ENCODE measurements at regions not wholly inside any gene's neighbourhood (a gene's known extent, or its start where the extent isn't known, plus 50 kb on each side); places are given as distances from the start of the nearest gene placed in this dataset.

- no TSS peak for BruUV-seq (replicated peaks)
- POLR2A ChIA-PET (ENCODE audit: unreplicated experiment): no interaction called here
These were observed 139.5 kb upstream of the CST7 start for GRCh38 chr20:24809606-24810005.

DNA sequence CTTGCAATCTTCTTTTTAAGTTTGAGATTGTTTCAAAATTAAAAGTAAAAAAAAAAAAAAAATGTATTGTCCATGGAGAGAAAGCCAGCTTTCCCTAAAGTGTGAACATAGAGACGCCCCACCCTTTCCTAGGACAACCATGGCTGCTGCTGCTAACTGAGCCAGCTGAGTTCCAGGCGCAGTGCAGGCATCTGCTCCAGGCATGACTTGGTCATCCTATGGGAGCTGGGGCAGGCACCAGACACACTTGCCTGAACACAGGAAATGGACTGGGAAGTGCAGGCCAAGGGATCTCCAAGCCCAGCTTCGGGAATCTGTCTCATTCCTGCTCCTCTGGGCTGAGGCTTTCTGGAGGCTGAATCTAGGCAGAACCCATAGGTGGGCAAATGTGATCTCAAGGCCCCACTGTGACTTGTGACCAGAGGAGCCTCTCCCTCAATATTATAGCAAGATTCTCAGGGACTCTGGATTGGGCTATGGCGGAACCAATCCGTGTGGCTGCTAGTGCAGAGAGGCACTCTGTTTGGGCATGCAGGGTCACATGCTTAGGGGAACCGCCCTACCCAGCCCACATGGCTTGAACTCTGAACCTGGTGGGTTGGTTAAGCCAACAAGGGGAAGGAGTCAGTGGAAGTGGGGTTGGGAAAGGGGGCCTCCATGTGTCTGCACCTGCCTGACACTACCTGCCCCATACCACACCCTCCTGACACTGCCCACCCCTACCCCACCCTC is 138.2 kb upstream of the CST7 start:
- Histone ChIP-seq H3K9me3 (ENCODE audit: insufficient read depth, low read depth) (no peaks in the 10 kb centered on the region), H3K27me3 (ENCODE audit: insufficient read depth, low read depth) (no peaks in the 10 kb centered on the region), H3K27ac (no peak overlapping the region), H3K79me2 (ENCODE audit: low read depth) (no peaks in the 10 kb centered on the region), H3F3A (ENCODE audit: insufficient read depth, low read depth) (no peaks in the 10 kb centered on the region), H3K4me2 (no peak overlapping the region), H2AFZ (no peak overlapping the region), H3K9me2 (ENCODE audit: insufficient read depth) (no peaks in the 10 kb centered on the region), H4K20me1 (ENCODE audit: insufficient read depth) (no peaks in the 10 kb centered on the region), H3K36me3 (ENCODE audit: low read depth) (no peaks in the 10 kb centered on the region), H3K4me3 (no peak overlapping the region), H3K4me1 (replicated peaks; ENCODE audit: insufficient read depth) (no peaks in the 10 kb centered on the region)
- DNase-seq: no peak
- TF ChIP-seq EZH2 (IDR thresholded peaks at IDR 0.05; ENCODE audit: low read depth) (no peak), CTCF (conservative IDR thresholded peaks at IDR 0.05) (no peak)
- intact Hi-C loops (cut with micrococcal nuclease; ENCODE audit: unreplicated experiment): no loop called here
- BruUV-seq (replicated peaks): no TSS peak
- ChIA-PET POLR2A (ENCODE audit: unreplicated experiment) (no interaction called here), CTCF (no interaction called here)

More at GRCh38 chr20:24809606-24810005, 139.5 kb upstream of the CST7 start:
- H3K27ac ChIP-seq: no peak overlapping the region
- no peak for DNase-seq
- H3K9me3 ChIP-seq (ENCODE audit: insufficient read depth, low read depth): no peaks in the 10 kb centered on the region
- no peaks in the 10 kb centered on the region for H3K79me2 ChIP-seq (ENCODE audit: low read depth)
- CTCF ChIA-PET: no interaction called here
- no peaks in the 10 kb centered on the region for H4K20me1 ChIP-seq (ENCODE audit: insufficient read depth)
- H3K4me3 ChIP-seq: no peak overlapping the region
- TF ChIP-seq EZH2 (IDR thresholded peaks at IDR 0.05; ENCODE audit: low read depth): no peak
- TF ChIP-seq CTCF (conservative IDR thresholded peaks at IDR 0.05): no peak
- no peak overlapping the region for H2AFZ ChIP-seq
- H3F3A ChIP-seq (ENCODE audit: insufficient read depth, low read depth): no peaks in the 10 kb centered on the region
- H3K9me2 ChIP-seq (ENCODE audit: insufficient read depth): no peaks in the 10 kb centered on the region
- H3K4me1 ChIP-seq (replicated peaks; ENCODE audit: insufficient read depth): no peaks in the 10 kb centered on the region
- no peaks in the 10 kb centered on the region for H3K27me3 ChIP-seq (ENCODE audit: insufficient read depth, low read depth)
- H3K36me3 ChIP-seq (ENCODE audit: low read depth): no peaks in the 10 kb centered on the region
- intact Hi-C loops (cut with micrococcal nuclease; ENCODE audit: unreplicated experiment): no loop called here
- no peak overlapping the region for H3K4me2 ChIP-seq

- ChIA-PET CTCF (no interaction called here), POLR2A (ENCODE audit: unreplicated experiment) (no interaction called here)
These were observed 136.7 kb upstream of the CST7 start for GRCh38 chr20:24812373-24812772.

More at GRCh38 chr20:24812373-24812772, 136.7 kb upstream of the CST7 start:
- H3K4me3 ChIP-seq: no peak overlapping the region
- no peak overlapping the region for H3K4me2 ChIP-seq
- H3K27me3 ChIP-seq (ENCODE audit: insufficient read depth, low read depth): 0 out of 2 replicates have a peak, but pooled peaks cover 3% of the 10 kb centered on the region
- no peak overlapping the region for H3K27ac ChIP-seq
- no peak overlapping the region for H2AFZ ChIP-seq
- BruUV-seq (replicated peaks): no TSS peak
- no peaks in the 10 kb centered on the region for H3K9me3 ChIP-seq (ENCODE audit: insufficient read depth, low read depth)
- no peaks in the 10 kb centered on the region for H3K79me2 ChIP-seq (ENCODE audit: low read depth)
- H3K36me3 ChIP-seq (ENCODE audit: low read depth): no peaks in the 10 kb centered on the region
- no peaks in the 10 kb centered on the region for H3F3A ChIP-seq (ENCODE audit: insufficient read depth, low read depth)
- no peaks in the 10 kb centered on the region for H3K9me2 ChIP-seq (ENCODE audit: insufficient read depth)
- no peaks in the 10 kb centered on the region for H4K20me1 ChIP-seq (ENCODE audit: insufficient read depth)
- intact Hi-C loops (cut with micrococcal nuclease; ENCODE audit: unreplicated experiment): no loop called here
- DNase-seq: no peak
- no peak for TF ChIP-seq EZH2 (IDR thresholded peaks at IDR 0.05; ENCODE audit: low read depth)
- no peak for TF ChIP-seq CTCF (conservative IDR thresholded peaks at IDR 0.05)
- no peaks in the 10 kb centered on the region for H3K4me1 ChIP-seq (replicated peaks; ENCODE audit: insufficient read depth)

Measured in PC-9 (cell line).